Inflammatory macrophage treated with lipopolysaccharide for 1 hour (primary cell): ENCODE measurements at regions not wholly inside any gene's neighbourhood (a gene's known extent, or its start where the extent isn't known, plus 50 kb on each side); places are given as distances from the start of the nearest gene placed in this dataset.
"Not testable (repeated sequence)": the region's sequence is repeated elsewhere in the genome, so short reads cannot be mapped to it uniquely, and the experiment has no call there.

Source experiments
- DNase-seq, 2 donors: peaks; one replicate each; pipeline ENCODE4 v3.0.0-alpha.2; 2020 to 2022

GRCh38 chr14:38556252-38556651, 300.4 kb upstream of the CLEC14A start:
- no peak for DNase-seq

GRCh38 chr14:38554026-38554425, 298.1 kb upstream of the CLEC14A start:
- DNase-seq: no peak

- DNase-seq: no peak
These were observed 297.7 kb upstream of the CLEC14A start for GRCh38 chr14:38553586-38553985.

GRCh38 chr14:38549564-38549963, 293.7 kb upstream of the CLEC14A start:
- DNase-seq: no peak

GRCh38 chr14:38547961-38548490, 292.1 kb upstream of the CLEC14A start:
- no peak for DNase-seq

GRCh38 chr14:38546932-38547551, 291.1 kb upstream of the CLEC14A start:
- DNase-seq: no peak

GRCh38 chr14:38544776-38545175, 288.9 kb upstream of the CLEC14A start:
- DNase-seq: no peak

- not testable (repeated sequence) for DNase-seq
These were observed 288.0 kb upstream of the CLEC14A start for GRCh38 chr14:38543851-38544250.

- not testable (repeated sequence) for DNase-seq
These were observed 282.2 kb upstream of the CLEC14A start for GRCh38 chr14:38538053-38538452.

- DNase-seq: no peak
These were observed 280.6 kb upstream of the CLEC14A start for GRCh38 chr14:38536376-38537038.

- no peak for DNase-seq
These were observed 272.7 kb upstream of the CLEC14A start for GRCh38 chr14:38528582-38528981.

GRCh38 chr14:38527502-38527878, 271.6 kb upstream of the CLEC14A start:
- no peak for DNase-seq

GRCh38 chr14:38526826-38527501, 271.1 kb upstream of the CLEC14A start:
- no peak for DNase-seq

GRCh38 chr14:38524636-38525509, 269.0 kb upstream of the CLEC14A start:
- DNase-seq: no peak

GRCh38 chr14:38522724-38523123, 266.8 kb upstream of the CLEC14A start:
- no peak for DNase-seq

- DNase-seq: no peak
These were observed 265.7 kb upstream of the CLEC14A start for GRCh38 chr14:38521591-38521990.

- DNase-seq: no peak
These were observed 261.5 kb upstream of the CLEC14A start for GRCh38 chr14:38517426-38517825.

GRCh38 chr14:38512236-38512635, 256.3 kb upstream of the CLEC14A start:
- DNase-seq: no peak

- DNase-seq: no peak
These were observed 251.4 kb upstream of the CLEC14A start for GRCh38 chr14:38507299-38507698.

GRCh38 chr14:38505973-38506249, 250.0 kb upstream of the CLEC14A start:
- DNase-seq: no peak

- no peak for DNase-seq
These were observed 249.5 kb upstream of the CLEC14A start for GRCh38 chr14:38505221-38505972.

GRCh38 chr14:38504175-38504574, 248.3 kb upstream of the CLEC14A start:
- no peak for DNase-seq

- DNase-seq: no peak
These were observed 246.3 kb upstream of the CLEC14A start for GRCh38 chr14:38502239-38502638.
